ENCODE measurements at regions not wholly inside any gene's neighbourhood (a gene's known extent, or its start where the extent isn't known, plus 50 kb on each side); places are given as distances from the start of the nearest gene placed in this dataset.

DNA sequence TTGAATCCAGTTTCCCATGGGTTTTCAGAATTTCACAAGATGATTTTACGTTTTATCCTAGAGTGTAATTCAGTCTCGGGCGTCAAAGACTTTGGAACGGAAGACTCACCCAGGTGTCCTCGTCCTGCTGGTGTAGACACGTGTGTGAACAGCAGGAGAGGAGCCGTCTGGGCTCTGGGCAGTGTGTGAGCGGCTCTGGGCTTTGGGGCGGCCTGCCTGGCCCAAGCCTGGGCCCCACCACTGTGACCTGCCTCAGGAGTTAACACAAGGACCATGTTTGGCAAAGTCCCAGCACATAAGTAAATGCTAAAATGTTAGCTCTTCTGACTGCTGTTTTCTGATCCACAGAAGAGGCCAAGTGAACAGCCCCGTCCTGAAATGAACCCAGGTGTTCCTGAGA is 1093.3 kb downstream of the BRD1 start:
- Histone ChIP-seq H2AK9ac (replicated peaks; ENCODE audit: low read depth, low read length, poor library complexity) (no peak overlapping the region), H3K27ac (ENCODE audit: insufficient read depth, low read length) (no peak overlapping the region), H3K14ac (replicated peaks; ENCODE audit: low read depth, low read length) (no peak overlapping the region), H3K79me1 (ENCODE audit: low read depth in 1 of 2, low read length in 2 of 2) (no peaks in the 10 kb centered on the region), H2BK120ac (ENCODE audit: low read depth, low read length) (no peak overlapping the region), H2BK20ac (ENCODE audit: low read depth, low read length) (no peak overlapping the region), H3K4me3 (ENCODE audit: insufficient read depth, low read depth, low read length) (no peak overlapping the region), H2BK15ac (ENCODE audit: low read depth, low read length) (no peak overlapping the region), H3K9me3 (ENCODE audit: control insufficient read depth, insufficient read depth, low read length) (peaks cover 50% of the 10 kb centered on the region), H3K23ac (ENCODE audit: low read depth, low read length) (no peak overlapping the region), H3K18ac (ENCODE audit: low read depth, low read length) (no peak overlapping the region), H4K5ac (ENCODE audit: low read depth, low read length) (no peak overlapping the region), H2BK5ac (ENCODE audit: low read depth, low read length, poor library complexity, severe bottlenecking) (no peak overlapping the region), H3K27me3 (ENCODE audit: control insufficient read depth, insufficient read depth, low read length) (no peaks in the 10 kb centered on the region), H3K4me1 (ENCODE audit: control insufficient read depth, insufficient read depth, low read length) (no peaks in the 10 kb centered on the region), H3K36me3 (ENCODE audit: control insufficient read depth, insufficient read depth, low read length) (no peaks in the 10 kb centered on the region), H3K9me1 (ENCODE audit: insufficient read depth, low read length) (no peaks in the 10 kb centered on the region), H2AFZ (replicated peaks; ENCODE audit: low read length, poor library complexity) (no peak overlapping the region), H2AK5ac (ENCODE audit: low read depth, low read length) (no peak overlapping the region), H3K4ac (ENCODE audit: low read depth, low read length) (no peak overlapping the region), H4K8ac (ENCODE audit: low read depth in 2 of 2, low read length in 2 of 2) (no peak overlapping the region), H3K4me2 (ENCODE audit: low read depth, low read length) (no peak overlapping the region), H3K56ac (ENCODE audit: extremely low read depth, insufficient read depth, low read length) (no peak overlapping the region), H4K91ac (ENCODE audit: insufficient read depth, low read depth, low read length) (no peak overlapping the region), H4K20me1 (ENCODE audit: insufficient read depth, low read length) (no peaks in the 10 kb centered on the region), H3K9ac (ENCODE audit: low read depth, low read length) (no peak overlapping the region)
- ChIA-PET CTCF (no interaction called here), POLR2A (ENCODE audit: unreplicated experiment) (no interaction called here)
- in situ Hi-C loops (cut with MboI; ENCODE audit: low sequenced_read_pairs), result no loop called here
- intact Hi-C loops (cut with micrococcal nuclease), result no loop called here
- DNase-seq, result no peak
- WGBS, 2 experiments (ENCODE audit: extremely low coverage in 2 of 2, insufficient read length in 1 of 2), result 40% methylated on average over 1 of the region's 10 CpGs; no CpG with 5 or more reads in 1 of the 2 experiments
- dilution Hi-C loops (cut with HindIII; ENCODE audit: low sequenced_read_pairs, unreplicated experiment), result no loop called here
- no TSS peak for BruUV-seq (replicated peaks)
- no peak for TF ChIP-seq RCOR1 (IDR thresholded peaks at IDR 0.05; ENCODE audit: insufficient replicate concordance, low read length)
- TF ChIP-seq, protein P1, sequence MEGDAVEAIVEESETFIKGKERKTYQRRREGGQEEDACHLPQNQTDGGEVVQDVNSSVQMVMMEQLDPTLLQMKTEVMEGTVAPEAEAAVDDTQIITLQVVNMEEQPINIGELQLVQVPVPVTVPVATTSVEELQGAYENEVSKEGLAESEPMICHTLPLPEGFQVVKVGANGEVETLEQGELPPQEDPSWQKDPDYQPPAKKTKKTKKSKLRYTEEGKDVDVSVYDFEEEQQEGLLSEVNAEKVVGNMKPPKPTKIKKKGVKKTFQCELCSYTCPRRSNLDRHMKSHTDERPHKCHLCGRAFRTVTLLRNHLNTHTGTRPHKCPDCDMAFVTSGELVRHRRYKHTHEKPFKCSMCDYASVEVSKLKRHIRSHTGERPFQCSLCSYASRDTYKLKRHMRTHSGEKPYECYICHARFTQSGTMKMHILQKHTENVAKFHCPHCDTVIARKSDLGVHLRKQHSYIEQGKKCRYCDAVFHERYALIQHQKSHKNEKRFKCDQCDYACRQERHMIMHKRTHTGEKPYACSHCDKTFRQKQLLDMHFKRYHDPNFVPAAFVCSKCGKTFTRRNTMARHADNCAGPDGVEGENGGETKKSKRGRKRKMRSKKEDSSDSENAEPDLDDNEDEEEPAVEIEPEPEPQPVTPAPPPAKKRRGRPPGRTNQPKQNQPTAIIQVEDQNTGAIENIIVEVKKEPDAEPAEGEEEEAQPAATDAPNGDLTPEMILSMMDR (conservative IDR thresholded peaks at IDR 0.05; ENCODE audit: low read depth, low read length), result no peak
- TF ChIP-seq USF2 (IDR thresholded peaks at IDR 0.05; ENCODE audit: low read depth, low read length), result no peak
- TF ChIP-seq BHLHE40 (IDR thresholded peaks at IDR 0.05; ENCODE audit: low read depth, low read length), result no peak
- TF ChIP-seq, protein P2, sequence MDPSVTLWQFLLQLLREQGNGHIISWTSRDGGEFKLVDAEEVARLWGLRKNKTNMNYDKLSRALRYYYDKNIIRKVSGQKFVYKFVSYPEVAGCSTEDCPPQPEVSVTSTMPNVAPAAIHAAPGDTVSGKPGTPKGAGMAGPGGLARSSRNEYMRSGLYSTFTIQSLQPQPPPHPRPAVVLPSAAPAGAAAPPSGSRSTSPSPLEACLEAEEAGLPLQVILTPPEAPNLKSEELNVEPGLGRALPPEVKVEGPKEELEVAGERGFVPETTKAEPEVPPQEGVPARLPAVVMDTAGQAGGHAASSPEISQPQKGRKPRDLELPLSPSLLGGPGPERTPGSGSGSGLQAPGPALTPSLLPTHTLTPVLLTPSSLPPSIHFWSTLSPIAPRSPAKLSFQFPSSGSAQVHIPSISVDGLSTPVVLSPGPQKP (IDR thresholded peaks at IDR 0.05; ENCODE audit: borderline replicate concordance, low read depth, low read length), result no peak
- TF ChIP-seq POLR2A (IDR thresholded peaks at IDR 0.05; ENCODE audit: low read depth, low read length), result no peak
- no peak for TF ChIP-seq RAD21 (IDR thresholded peaks at IDR 0.05; ENCODE audit: low read length)
- no peak for TF ChIP-seq CHD1 (IDR thresholded peaks at IDR 0.05; ENCODE audit: low read depth, low read length)
- TF ChIP-seq SMC3 (IDR thresholded peaks at IDR 0.05; ENCODE audit: low read depth, low read length), result no peak
- TF ChIP-seq MAZ (IDR thresholded peaks at IDR 0.05; ENCODE audit: borderline replicate concordance, low read depth, low read length), result no peak
- TF ChIP-seq MAFK (IDR thresholded peaks at IDR 0.05; ENCODE audit: low read depth, low read length), result no peak
- no peak for TF ChIP-seq RFX5 (IDR thresholded peaks at IDR 0.05; ENCODE audit: low read depth, low read length)
- no peak for TF ChIP-seq FOS (IDR thresholded peaks at IDR 0.05; ENCODE audit: low read depth, low read length)
- TF ChIP-seq CEBPB (IDR thresholded peaks at IDR 0.05; ENCODE audit: low read depth, low read length), result no peak
- no peak for TF ChIP-seq MXI1 (IDR thresholded peaks at IDR 0.05; ENCODE audit: borderline replicate concordance, low read depth, low read length)
- TF ChIP-seq NFE2L2 (IDR thresholded peaks at IDR 0.05; ENCODE audit: low read depth, low read length), result no peak
- ATAC-seq (ENCODE audit: low read depth), result no peak

Data from IMR-90 (cell line).